Osteoblast (primary cell): ENCODE measurements at regions not wholly inside any gene's neighbourhood (a gene's known extent, or its start where the extent isn't known, plus 50 kb on each side); places are given as distances from the start of the nearest gene placed in this dataset.

ENCODE experiments used
- DNase-seq: peaks from one replicate; pipeline ENCODE4 v3.0.0; 2011; ENCODE audit warnings: low spot score, mixed read lengths; ENCODE audit not compliant: insufficient read length; ENCODE audit errors: missing footprints
- H2AFZ ChIP-seq: 2 replicates; pipeline ENCODE4 v1.6.0; 2011; ENCODE audit warnings: mild to moderate bottlenecking, low read length
- H3K27ac ChIP-seq: 2 replicates; pipeline ENCODE4 v1.5.1; 2011; ENCODE audit warnings: mild to moderate bottlenecking, low read depth, low read length, moderate library complexity
- H3K27me3 ChIP-seq: 2 replicates; pipeline ENCODE4 v1.6.0; 2012; ENCODE audit warnings: mild to moderate bottlenecking, control low read depth, inconsistent platforms, low read length, moderate library complexity; ENCODE audit not compliant: insufficient read depth
- H3K36me3 ChIP-seq: 2 replicates; pipeline ENCODE4 v1.5.1; 2011; ENCODE audit warnings: mild to moderate bottlenecking, low read length, control low read depth, moderate library complexity; ENCODE audit not compliant: insufficient read depth
- H3K4me1 ChIP-seq: 2 replicates; pipeline ENCODE4 v1.5.1; 2011; ENCODE audit warnings: mild to moderate bottlenecking, low read length, control low read depth, moderate library complexity; ENCODE audit not compliant: insufficient read depth
- H3K4me2 ChIP-seq: 2 replicates; pipeline ENCODE4 v1.6.0; 2011; ENCODE audit warnings: mild to moderate bottlenecking, low read length; ENCODE audit not compliant: insufficient read depth
- H3K4me3 ChIP-seq: fragments of 200-600 bp; sonication (generic); 3 replicates; pipeline ENCODE4 v1.5.1; 2012; ENCODE audit warnings: mild to moderate bottlenecking, low read length, inconsistent platforms; ENCODE audit not compliant: insufficient read depth
- H3K79me2 ChIP-seq: 2 replicates; pipeline ENCODE4 v1.6.0; 2012; ENCODE audit warnings: mild to moderate bottlenecking, low read length, control low read depth, inconsistent platforms; ENCODE audit not compliant: insufficient read depth
- H3K9me3 ChIP-seq: 2 replicates; pipeline ENCODE4 v1.5.1; 2011; ENCODE audit warnings: low read depth, low read length, control low read depth
- H4K20me1 ChIP-seq: 2 replicates; pipeline ENCODE4 v1.6.0; 2012; ENCODE audit warnings: mild to moderate bottlenecking, low read length, control low read depth; ENCODE audit not compliant: insufficient read depth
- TF ChIP-seq, protein P1 (sequence below): IDR thresholded peaks from 2 replicates; pipeline ENCODE4 v1.5.1; 2011; ENCODE audit warnings: mild to moderate bottlenecking, low read depth, low read length, moderate library complexity; ENCODE audit errors: extremely low read depth

DNA sequence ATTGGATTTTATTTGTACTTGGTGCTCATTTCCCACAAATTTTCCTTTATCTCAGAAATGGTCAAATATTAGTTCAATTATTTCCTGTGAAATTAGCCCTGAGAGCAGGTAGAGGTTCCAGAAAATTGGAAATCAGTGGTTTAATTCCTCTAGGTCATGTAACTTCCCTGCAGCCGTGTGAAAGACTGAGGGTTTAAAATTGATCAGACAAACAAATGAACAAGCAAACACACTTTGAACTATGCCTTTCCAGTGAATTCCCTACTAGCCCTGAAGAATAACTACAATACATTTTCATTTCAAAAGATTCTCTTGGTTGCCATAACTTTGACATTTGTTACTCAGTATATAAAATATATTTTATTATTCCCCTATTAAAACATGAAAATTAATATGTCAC is 1116.7 kb downstream of the REEP3 start:
- Histone ChIP-seq H3K9me3 (no peaks in the 10 kb centered on the region), H3K4me2 (no peak overlapping the region), H3K36me3 (no peaks in the 10 kb centered on the region), H3K27ac (no peak overlapping the region), H3K79me2 (no peaks in the 10 kb centered on the region), H3K4me3 (no peak overlapping the region), H2AFZ (no peak overlapping the region), H4K20me1 (no peaks in the 10 kb centered on the region), H3K27me3 (no peaks in the 10 kb centered on the region), H3K4me1 (no peaks in the 10 kb centered on the region)
- TF ChIP-seq, protein P1, sequence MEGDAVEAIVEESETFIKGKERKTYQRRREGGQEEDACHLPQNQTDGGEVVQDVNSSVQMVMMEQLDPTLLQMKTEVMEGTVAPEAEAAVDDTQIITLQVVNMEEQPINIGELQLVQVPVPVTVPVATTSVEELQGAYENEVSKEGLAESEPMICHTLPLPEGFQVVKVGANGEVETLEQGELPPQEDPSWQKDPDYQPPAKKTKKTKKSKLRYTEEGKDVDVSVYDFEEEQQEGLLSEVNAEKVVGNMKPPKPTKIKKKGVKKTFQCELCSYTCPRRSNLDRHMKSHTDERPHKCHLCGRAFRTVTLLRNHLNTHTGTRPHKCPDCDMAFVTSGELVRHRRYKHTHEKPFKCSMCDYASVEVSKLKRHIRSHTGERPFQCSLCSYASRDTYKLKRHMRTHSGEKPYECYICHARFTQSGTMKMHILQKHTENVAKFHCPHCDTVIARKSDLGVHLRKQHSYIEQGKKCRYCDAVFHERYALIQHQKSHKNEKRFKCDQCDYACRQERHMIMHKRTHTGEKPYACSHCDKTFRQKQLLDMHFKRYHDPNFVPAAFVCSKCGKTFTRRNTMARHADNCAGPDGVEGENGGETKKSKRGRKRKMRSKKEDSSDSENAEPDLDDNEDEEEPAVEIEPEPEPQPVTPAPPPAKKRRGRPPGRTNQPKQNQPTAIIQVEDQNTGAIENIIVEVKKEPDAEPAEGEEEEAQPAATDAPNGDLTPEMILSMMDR: no peak
- no peak for DNase-seq

DNA sequence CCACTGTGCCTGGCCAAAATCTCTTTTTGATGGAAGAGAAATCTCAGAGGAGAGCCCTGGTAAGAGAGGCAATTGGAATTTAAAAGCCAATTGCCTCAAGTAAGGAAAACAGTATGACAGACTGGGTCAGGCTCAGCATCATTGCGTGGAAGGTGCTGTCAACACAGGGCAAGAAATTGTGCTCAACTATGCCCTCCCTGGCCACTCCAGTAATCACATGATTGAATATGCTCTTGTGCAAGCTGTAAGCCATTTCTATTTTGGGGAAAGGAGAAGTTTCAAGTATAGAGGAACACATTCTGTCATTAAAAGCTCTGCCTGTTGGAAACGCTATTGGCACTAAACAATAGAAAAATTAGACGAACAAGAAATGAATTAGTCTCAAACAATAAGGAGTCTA is 1127.7 kb downstream of the REEP3 start:
- no peaks in the 10 kb centered on the region for H3K9me3 ChIP-seq
- H3K27ac ChIP-seq: no peak overlapping the region
- no peaks in the 10 kb centered on the region for H4K20me1 ChIP-seq
- H3K4me1 ChIP-seq: no peaks in the 10 kb centered on the region
- H3K79me2 ChIP-seq: no peaks in the 10 kb centered on the region
- no peak overlapping the region for H2AFZ ChIP-seq
- no peaks in the 10 kb centered on the region for H3K27me3 ChIP-seq
- no peaks in the 10 kb centered on the region for H3K36me3 ChIP-seq
- DNase-seq: no peak
- no peak overlapping the region for H3K4me3 ChIP-seq
- H3K4me2 ChIP-seq: no peak overlapping the region
- TF ChIP-seq, protein P1: no peak

DNA sequence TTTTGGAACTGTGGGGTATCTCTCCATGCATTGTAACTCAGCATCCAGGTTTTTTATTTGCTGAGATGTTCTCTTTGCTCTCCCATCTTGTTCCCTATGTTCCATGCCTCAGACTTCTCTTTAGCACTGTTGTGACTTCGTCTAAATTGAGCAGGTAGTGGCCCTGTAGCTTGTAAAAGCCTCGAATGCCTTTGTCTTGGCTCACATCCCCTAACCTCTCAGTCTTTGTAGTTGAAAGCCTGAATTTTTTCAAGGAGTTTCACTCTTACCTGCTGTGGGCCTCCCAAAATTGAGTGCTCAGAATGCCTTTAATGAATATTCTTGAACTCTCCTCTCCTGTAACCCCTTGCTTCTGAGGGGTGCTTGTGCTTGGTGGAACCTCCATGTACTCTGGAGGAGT is 1137.3 kb downstream of the REEP3 start:
- Histone ChIP-seq H4K20me1 (no peaks in the 10 kb centered on the region), H3K27ac (no peak overlapping the region), H3K79me2 (no peaks in the 10 kb centered on the region), H3K27me3 (no peaks in the 10 kb centered on the region), H3K36me3 (no peaks in the 10 kb centered on the region), H3K4me3 (no peak overlapping the region), H3K9me3 (no peaks in the 10 kb centered on the region), H3K4me1 (no peaks in the 10 kb centered on the region), H3K4me2 (no peak overlapping the region), H2AFZ (no peak overlapping the region)
- TF ChIP-seq, protein P1: no peak
- DNase-seq: peak; percentile 19

DNA sequence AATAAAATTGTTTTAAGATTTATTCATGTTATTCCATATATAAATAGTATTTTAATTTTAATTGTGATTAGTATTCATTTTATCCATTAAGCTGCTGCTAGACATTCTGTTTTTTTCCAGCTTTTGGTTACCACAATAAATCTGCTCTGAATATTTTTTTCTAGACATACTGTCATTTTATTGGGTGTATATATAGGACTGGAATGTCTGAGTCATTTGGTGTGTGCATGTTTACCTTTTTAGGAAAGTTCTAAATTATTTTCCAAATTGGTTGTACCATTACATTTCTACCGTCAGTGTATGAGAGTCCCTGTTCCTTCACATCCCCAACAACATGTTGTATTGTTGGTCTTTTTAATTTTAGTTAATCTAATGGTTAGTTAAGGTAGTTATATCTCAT is 1138.1 kb downstream of the REEP3 start:
- Histone ChIP-seq H3K79me2 (no peaks in the 10 kb centered on the region), H4K20me1 (no peaks in the 10 kb centered on the region), H3K36me3 (no peaks in the 10 kb centered on the region), H3K27me3 (no peaks in the 10 kb centered on the region), H3K4me1 (no peaks in the 10 kb centered on the region), H3K4me2 (no peak overlapping the region), H3K27ac (no peak overlapping the region), H3K9me3 (no peaks in the 10 kb centered on the region), H3K4me3 (no peak overlapping the region), H2AFZ (no peak overlapping the region)
- TF ChIP-seq, protein P1: no peak
- DNase-seq: no peak
